Inflammatory macrophage treated with lipopolysaccharide for 4 hours (primary cell): ENCODE measurements at regions not wholly inside any gene's neighbourhood (a gene's known extent, or its start where the extent isn't known, plus 50 kb on each side); places are given as distances from the start of the nearest gene placed in this dataset.
"Not testable (repeated sequence)": the region's sequence is repeated elsewhere in the genome, so short reads cannot be mapped to it uniquely, and the experiment has no call there.

Experiments used
- DNase-seq: peaks from one replicate; pipeline ENCODE4 v3.0.0-alpha.2; 2020

- not testable (repeated sequence) for DNase-seq
Measured at GRCh38 chr13:23053711-23054110, 127.1 kb upstream of the SGCG start.

DNA sequence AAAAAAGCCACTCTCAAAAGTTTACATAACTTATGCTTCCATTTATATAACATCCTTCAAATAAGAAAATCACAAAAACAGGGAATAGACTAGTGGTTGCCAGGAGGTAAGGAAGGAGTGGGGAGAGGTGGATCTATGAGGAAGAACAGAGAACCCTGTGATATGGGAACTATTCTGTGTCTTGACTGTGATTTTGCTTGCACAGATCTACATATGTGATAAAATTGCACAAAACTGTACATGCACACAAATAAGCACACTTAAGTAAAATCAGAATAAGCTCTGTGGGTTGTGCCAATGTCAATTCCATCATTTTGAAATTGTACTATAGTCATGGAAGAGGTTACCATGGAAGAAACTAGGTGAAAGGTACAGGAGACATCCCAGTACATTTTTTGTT lies 121.6 kb upstream of the SGCG start:
- no peak for DNase-seq

- DNase-seq: no peak
Measured at GRCh38 chr13:23060959-23061358, 119.8 kb upstream of the SGCG start.

DNA sequence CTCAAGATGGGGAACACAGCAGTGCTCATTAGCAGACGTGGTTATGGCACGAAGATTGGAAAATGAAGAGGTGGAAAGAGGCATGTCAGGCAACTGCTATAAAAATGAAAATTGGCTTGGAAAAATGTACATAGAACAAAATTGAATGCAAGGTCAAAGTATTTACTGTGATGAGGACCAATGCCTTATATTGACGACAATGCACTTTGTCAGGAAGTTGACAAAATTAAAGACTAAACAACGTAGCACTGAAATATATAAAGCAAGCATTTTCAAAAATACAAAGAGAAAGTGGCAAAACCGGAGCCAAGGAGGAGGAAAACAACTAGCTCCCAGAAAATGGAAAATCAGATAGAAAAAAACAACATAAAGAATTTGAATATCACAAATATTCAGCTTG lies 113.7 kb upstream of the SGCG start:
- no peak for DNase-seq

DNA sequence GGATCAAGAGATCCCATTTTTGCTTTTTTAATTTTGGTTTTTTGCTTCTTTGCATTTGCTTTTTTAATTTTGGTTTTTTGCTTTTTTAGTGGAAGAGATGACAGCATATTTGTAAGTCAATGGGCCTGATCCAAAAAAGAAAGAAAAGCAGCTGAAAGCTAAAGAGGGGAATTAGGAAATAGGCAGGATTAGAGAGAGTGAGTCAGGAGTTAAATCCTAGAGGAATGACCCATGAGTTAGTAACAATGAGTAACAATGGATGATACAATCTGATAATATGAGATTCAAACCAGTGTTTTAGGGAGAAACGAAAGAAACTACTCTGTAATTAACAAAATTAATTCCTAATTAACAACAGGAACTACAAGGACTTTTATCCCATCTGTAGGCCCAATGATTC lies 111.2 kb upstream of the SGCG start:
- DNase-seq: no peak

- no peak for DNase-seq
Measured at GRCh38 chr13:23074075-23074828, 106.5 kb upstream of the SGCG start.

- DNase-seq: no peak
Measured at GRCh38 chr13:23081220-23081619, 99.6 kb upstream of the SGCG start.

- DNase-seq: no peak
Measured at GRCh38 chr13:23081901-23082300, 98.9 kb upstream of the SGCG start.

DNA sequence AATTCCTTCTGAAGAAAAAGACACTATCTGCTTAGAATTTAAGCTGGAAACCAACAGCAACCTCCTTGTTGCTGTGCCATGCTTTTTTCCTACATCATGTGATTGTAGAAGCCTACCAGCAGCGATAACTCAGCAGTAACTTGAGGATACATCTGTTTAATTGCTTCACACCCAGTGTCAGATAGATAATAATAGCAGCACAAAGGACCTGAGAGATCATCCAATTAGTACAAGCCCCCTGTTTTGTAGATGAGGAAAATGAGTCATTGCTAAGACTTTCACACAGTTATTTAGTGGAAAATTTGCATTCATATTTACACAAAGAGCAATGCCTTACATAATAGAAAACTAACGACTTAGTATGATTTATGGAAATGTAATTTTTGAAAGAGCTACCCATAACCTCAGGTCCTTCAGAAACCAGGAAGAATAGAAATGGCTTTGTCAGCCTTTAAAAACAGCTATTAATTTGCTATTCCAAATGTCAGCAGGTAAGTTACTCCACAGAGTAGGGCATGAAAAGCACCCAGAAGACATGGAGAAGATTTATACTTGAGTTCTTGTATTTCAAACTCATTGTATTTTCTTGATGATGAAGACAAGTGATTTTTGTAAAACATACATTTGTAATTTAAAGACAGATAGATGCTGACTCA lies 93.7 kb upstream of the SGCG start:
- no peak for DNase-seq

DNA sequence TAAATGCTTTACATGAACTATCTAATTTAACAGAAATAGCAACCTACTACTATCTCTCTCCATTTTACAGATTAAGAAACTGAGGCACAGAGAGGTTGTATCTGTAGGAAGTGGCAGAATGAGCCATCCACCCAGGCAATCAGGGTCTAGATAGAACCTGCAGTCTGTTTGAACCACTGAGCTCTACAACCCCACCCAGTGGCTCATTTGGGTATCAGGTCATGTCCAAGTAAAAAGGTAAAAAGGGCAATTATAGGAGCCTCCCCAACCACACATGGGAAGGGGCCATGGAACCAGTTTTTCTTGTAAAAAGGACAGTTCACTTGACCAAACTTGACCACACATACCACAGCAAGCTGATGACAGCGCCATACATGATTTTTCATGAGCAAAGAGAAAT lies 92.9 kb upstream of the SGCG start:
- DNase-seq: peak; percentile 11

- DNase-seq: no peak
Measured at GRCh38 chr13:23098161-23098907, 82.4 kb upstream of the SGCG start.

DNA sequence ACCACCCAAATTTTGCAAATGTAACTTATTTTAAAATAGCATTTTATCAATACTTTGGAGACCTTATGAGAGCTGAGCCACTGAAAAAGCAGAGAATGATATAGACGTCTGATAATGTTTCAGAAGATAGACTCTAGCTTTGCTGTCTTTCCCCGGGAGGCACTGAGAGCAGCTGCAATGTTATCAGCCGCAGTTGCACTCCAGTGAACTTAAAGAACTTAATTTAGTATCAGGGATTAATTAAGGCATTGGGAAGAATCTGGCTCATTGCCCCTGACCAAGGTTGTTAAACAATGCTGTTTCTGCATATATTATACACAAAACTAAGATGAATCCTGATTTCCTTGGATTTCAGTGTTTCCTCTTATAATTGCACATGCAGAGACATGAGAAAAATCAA lies 75.7 kb upstream of the SGCG start:
- no peak for DNase-seq

- no peak for DNase-seq
Measured at GRCh38 chr13:23107665-23108064, 73.1 kb upstream of the SGCG start.

- no peak for DNase-seq
Measured at GRCh38 chr13:23119131-23119530, 61.6 kb upstream of the SGCG start.

GRCh38 chr13:23127540-23127939 lies 53.2 kb upstream of the SGCG start:
- not testable (repeated sequence) for DNase-seq

DNA sequence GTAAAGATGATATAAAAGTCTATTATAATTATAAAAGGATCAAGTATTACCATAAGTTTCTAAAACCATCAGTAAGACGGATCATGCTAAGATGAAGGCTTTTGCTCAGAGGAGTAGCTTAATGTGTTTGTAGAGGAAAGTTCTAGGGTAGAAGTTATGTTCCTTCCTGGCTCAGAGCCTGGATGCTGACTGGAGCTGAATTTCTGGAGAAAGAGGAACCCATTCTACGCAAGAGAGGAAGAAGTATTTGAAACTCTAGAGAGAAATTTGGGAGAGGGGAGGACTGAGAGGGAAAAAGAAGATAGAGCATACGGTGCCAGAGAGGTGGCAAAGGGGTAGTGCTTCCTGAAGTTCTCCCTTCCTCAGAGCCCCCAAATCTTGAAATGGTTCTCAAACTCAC lies 51.4 kb upstream of the SGCG start:
- DNase-seq: peak; percentile 10
